Fibroblast of skin of right quadriceps (primary cell): ENCODE measurements at regions not wholly inside any gene's neighbourhood (a gene's known extent, or its start where the extent isn't known, plus 50 kb on each side); places are given as distances from the start of the nearest gene placed in this dataset.
"Not testable (repeated sequence)": the region's sequence is repeated elsewhere in the genome, so short reads cannot be mapped to it uniquely, and the experiment has no call there.

Source experiments
- DNase-seq: peaks from one replicate; pipeline ENCODE4 v3.0.0-alpha.2; 2013

GRCh38 chr9:108762348-108763055, 93.3 kb downstream of the ACTL7B start:
- DNase-seq: no peak

- peak; percentile 64 for DNase-seq
Observed at GRCh38 chr9:108761655-108762347, 94.0 kb downstream of the ACTL7B start.

- no peak for DNase-seq
Observed at GRCh38 chr9:108760841-108761240, 94.9 kb downstream of the ACTL7B start.

GRCh38 chr9:108759835-108760234, 96.0 kb downstream of the ACTL7B start:
- DNase-seq: no peak

GRCh38 chr9:108759399-108759798, 96.4 kb downstream of the ACTL7B start:
- no peak for DNase-seq

GRCh38 chr9:108756746-108757490, 98.9 kb downstream of the ACTL7B start:
- DNase-seq: no peak

GRCh38 chr9:108755979-108756378, 99.8 kb downstream of the ACTL7B start:
- DNase-seq: no peak

GRCh38 chr9:108751369-108751768, 104.4 kb downstream of the ACTL7B start:
- no peak for DNase-seq

- DNase-seq: peak; percentile 45
Observed at GRCh38 chr9:108750661-108751215, 105.0 kb downstream of the ACTL7B start.

GRCh38 chr9:108748776-108749175, 107.0 kb downstream of the ACTL7B start:
- DNase-seq: no peak

- peak; percentile 87 for DNase-seq
Observed at GRCh38 chr9:108746864-108747263, 108.9 kb downstream of the ACTL7B start.

- DNase-seq: no peak
Observed at GRCh38 chr9:108746001-108746400, 109.8 kb downstream of the ACTL7B start.

- DNase-seq: peak; percentile 31
Observed at GRCh38 chr9:108744641-108745040, 111.1 kb downstream of the ACTL7B start.

GRCh38 chr9:108743901-108744371, 111.8 kb downstream of the ACTL7B start:
- DNase-seq: no peak

GRCh38 chr9:108743416-108743815, 112.4 kb downstream of the ACTL7B start:
- no peak for DNase-seq

GRCh38 chr9:108742191-108742590, 113.6 kb downstream of the ACTL7B start:
- no peak for DNase-seq

- DNase-seq: not testable (repeated sequence)
Observed at GRCh38 chr9:108731292-108731691, 124.5 kb downstream of the ACTL7B start.

GRCh38 chr9:108727580-108728111, 128.1 kb downstream of the ACTL7B start:
- DNase-seq: no peak

- DNase-seq: peak; percentile 79
Observed at GRCh38 chr9:108724652-108725051, 131.1 kb downstream of the ACTL7B start.

- no peak for DNase-seq
Observed at GRCh38 chr9:108724122-108724521, 131.7 kb downstream of the ACTL7B start.

- DNase-seq: peak; percentile 54
Observed at GRCh38 chr9:108722396-108722795, 133.4 kb downstream of the ACTL7B start.

- DNase-seq: no peak
Observed at GRCh38 chr9:108720191-108720642, 135.6 kb downstream of the ACTL7B start.

- no peak for DNase-seq
Observed at GRCh38 chr9:108710424-108710823, 145.4 kb downstream of the ACTL7B start.
